ENCODE measurements at regions not wholly inside any gene's neighbourhood (a gene's known extent, or its start where the extent isn't known, plus 50 kb on each side); places are given as distances from the start of the nearest gene placed in this dataset.
"Not testable (repeated sequence)": the region's sequence is repeated elsewhere in the genome, so short reads cannot be mapped to it uniquely, and the experiment has no call there.

DNA sequence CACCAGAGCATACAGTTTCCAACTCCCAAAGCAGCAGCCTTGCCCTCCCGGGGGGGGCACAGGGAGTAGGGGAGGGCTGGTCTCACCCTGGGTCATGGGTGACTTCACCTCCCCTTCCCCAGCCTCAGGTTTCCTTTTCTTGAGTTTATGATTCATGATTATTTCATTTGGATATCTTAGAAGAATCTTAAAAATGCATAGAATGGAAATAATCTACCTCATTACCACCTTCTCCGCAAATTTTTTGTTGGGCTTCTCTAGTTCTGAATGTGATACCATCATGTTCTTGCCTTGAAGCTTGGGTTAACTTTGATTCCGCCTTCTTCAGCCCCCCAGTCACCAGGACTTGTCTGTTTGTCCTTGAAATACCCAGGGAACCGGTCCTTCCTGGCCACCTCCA lies 148.8 kb upstream of the ROPN1 start:
- no peak for DNase-seq

DNA sequence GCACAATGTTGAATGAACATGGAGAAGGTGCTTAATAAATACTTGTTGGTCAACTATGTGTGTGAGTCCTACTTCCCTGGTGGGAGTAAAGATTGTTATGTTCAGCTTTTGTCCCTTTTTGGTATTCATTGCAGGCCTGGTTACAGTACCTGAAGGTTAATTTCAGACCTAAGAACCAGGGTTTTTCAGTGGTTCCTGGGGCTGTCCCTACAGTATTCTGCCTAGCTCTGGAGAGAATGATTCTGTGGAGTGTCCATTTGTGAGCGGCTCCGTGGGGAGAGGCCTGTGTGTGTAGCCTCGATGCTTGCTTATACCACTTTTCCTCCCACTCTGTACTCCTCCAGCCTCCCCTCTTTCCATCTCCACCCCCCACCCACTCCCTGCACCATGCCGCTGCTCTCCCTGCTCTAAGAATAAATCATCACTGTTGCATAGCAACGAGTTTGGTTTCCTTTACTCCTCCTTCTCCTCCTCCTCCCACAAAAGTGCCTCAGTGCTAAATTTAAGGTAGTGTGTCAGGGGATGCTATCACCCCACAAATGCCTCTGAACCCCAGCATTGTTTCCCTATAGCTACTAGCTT lies 150.6 kb upstream of the ROPN1 start:
- DNase-seq: no peak

DNA sequence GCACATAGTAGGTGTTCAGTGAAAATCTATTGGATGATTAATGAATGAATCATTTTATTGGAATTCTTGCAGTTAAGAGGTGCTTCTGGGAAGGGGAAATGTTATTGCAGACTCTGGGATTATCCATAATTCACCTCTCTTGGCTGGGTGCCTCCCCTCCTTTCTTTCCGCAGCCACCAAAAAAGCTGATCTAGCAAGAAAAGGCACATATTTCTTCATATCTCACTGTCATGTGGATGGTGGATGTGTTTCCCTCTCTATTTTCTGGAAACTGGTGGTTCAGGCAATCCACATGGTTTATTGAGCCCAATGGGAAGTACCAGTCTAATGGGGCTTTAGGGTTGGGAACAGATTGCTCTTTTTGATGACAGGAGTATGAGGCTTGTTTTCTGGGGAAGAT lies 151.1 kb upstream of the ROPN1 start:
- DNase-seq: no peak

DNA sequence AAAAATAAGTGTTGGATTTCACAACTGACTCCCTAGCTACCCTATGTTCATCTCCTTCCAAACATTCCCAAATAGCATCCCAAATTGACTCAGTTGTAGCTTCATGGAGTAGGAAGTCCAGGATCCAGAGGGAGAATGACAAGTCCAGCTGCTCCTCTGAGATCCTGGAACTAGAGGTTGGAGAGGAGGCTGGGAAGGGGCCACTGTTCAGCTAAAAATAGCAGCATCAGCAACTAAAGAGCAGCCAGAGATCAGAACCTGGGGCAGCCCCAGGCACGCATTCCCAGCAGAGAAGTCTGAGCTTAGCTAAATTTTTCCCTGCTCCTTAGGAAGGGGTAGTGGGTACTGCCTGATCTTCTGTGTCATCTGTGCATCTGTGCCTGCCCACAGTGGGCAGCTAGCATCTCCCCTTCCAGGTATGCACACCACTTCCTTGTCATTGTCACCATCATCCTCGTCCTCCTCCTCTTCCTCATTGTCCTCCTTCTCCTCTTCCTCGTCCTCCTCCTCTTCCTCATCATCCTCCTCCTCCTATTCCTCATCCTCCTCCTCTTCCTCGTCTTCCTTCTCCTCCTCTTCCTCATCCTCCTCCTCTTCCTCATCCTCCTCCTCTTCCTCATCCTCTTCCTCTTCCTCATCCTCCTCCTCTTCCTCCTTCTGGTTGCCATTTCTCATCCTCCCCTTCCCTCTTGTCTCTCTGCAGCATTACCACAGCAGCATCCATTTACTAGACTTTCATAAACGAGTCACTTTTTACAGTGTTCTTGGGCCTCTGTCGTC lies 152.3 kb upstream of the ROPN1 start:
- no peak for DNase-seq

DNA sequence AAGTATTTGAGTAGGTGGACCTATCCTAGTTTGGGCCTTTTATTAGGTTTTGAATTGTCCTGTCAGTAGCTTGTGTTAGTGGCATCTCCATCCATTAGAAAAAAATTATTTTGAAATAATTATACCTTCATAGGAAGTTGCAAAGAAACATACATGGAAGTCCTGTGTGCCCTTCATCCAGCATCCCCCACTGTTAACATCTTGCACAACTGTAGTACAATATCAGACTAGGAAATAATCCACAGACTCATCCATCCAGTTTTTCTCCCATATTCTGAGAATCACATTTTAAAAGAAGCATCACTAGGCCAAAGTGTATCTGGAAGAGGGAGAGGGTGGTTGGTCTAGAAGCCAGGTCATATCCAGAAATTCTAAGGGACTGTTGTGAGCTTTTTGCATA lies 155.5 kb upstream of the ROPN1 start:
- no peak for DNase-seq

DNA sequence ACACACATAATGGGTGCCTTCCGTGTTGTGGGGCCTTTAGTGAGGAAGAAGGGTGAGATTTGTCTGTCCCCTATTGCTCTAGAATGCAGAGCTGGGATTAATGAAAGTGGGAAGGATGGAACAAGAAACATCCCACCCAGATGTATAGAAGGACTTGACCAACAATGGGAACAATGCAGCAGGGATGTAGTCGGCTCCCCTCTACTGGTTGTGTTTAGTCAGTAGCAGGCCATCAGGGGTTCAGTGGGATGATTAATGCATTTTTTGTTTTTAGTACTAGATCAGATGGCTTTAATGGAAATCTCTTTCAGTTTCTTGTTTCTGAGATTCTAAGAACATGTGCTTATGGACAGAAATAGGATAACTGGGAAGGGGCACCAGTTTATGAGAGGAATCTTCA lies 156.0 kb upstream of the ROPN1 start:
- DNase-seq: no peak

DNA sequence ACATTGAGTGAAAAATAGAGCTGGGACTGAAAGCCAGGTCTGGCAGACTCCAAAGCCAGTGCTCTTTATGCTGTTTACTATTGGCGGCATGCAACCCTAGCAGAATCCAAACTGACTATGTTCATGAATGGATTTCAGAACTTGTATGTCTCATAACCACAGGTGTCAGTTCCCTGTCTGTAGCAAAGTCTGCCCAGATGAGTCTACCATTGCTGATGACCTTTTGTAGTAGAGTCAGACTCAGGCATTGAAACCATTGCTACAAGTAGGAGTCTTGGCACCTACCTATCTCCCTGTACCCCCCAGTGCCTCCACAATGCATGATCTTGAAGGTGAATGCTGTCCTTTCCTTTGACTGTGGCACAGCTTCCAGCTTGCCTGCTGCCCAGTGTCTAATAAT lies 157.2 kb upstream of the ROPN1 start:
- DNase-seq: no peak

DNA sequence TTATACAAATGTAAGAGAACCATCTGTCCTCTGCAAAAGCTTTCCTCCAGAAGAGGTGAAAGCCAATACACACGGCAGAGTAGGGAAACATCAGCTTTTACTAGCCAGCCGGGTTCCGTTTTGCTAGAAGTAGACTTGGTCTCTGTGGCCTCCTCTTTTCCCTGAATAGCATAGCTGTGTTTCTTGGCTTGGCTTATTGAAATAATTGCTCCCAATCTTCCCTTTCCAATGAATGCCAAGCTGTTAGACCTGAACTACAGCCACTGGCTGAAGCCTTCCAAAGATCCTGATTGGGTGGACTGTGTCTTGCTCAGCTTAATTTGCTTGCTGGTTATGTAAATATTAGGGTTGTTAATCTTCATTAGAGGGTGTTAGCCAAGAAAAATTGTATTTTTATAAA lies 157.8 kb upstream of the ROPN1 start:
- DNase-seq: no peak

DNA sequence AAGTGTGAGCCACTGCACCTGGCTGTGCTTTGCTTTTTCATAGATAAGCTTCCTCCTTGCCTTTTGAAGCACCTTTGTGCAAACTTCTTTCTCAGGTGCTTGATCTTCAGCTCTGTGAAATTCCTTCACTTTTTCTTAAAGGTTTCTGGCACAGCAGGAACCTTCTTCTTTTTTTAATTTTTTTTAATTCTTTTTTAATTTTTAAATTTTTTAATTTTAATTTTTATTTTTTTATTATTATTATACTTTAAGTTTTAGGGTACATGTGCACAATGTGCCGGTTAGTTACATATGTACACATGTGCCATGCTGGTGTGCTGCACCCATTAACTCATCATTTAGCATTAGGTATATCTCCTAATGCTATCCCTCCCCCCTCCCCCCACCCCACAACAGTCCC lies 161.0 kb upstream of the ROPN1 start:
- DNase-seq: not testable (repeated sequence)

DNA sequence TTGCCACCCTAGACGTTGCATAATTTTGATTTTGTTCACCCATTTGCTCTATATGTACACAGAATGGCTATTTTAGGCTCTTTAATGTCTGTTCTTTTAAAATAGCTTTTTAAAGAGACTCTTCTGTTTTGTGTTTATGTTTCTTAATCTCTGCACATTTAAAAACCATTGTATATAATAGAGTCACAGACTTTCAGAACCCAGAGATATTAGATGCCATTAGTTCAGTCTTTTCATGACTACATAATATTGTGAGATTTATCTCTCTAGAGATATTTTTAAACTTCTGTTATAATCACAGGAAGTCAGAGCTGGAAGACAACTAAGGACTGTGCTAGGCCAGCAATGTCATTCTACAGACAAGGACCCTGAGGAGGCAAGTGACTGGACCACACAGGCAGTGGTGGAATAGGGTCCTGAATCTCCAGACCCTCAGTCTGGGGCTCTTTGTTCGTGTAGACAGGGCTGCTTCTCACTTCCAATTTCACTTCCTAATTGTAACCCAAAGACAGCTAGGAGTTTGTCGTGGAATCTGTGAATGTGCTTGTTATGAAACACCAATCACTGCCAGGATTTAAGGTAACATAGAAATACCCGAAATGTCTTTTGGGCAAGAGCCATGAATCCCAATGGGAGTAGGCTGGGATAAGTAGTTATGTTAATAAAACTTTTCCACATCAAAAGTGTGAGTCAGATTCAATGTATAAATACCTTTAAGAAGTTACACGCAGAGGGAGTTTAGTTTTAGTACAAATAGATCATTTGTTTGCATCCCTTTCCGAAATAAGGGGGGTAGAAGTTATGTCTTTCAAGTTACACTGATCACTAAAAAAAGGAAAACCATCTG lies 165.2 kb upstream of the ROPN1 start:
- DNase-seq: no peak

DNA sequence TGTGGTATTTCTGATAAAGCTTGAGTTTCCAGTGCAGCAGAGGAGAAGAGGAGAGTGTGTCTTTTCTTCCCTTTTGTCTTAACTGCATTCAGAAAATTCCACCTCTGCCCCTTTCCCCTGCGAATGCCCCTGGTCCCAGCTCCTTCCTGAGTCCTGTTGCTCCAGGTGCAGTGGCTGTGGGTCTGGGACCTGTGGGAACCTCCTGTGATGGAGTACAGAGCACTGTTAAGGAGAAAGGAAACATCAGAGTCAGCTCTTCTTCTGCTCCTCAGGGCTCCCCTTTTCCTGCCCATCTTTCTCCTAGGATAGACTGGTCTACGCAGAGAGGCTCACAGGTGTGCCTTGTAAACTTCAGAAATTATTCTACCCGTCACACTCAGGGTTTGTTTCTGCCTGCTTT lies 165.8 kb upstream of the ROPN1 start:
- no peak for DNase-seq

DNA sequence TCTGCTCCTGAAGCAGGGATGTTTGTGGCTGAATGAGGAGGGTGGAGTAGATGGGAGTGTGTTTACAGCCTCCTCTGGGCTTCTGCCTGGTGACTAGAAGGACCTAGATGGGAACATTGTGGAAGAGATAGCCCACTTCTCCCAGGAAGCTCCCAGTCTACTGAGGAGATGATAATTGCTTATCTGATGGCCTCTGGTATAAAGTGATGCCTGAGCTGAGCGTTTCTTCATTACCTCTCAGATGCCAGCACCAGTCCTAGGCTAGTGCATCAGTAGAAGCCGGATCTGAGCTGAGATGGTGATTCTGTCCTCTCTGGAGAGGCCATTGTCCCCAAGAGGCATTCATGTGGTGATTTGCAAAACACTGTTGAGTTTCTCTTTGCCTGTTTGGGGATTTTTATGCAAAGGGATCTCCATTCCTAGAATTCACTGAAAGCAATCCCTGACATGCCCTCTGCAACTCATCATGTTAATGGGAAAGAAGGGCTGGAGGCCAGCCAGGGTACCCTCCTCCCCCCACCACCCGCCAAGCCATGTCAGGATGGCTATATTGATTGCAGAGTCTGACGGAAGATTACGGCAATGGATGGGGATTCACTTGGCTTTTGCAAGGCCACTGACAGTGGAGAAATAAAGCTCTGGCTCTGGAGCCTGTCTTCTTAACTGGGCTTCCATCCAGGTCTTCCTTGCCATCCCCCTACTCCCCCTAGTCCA lies 166.4 kb upstream of the ROPN1 start:
- DNase-seq: no peak

DNA sequence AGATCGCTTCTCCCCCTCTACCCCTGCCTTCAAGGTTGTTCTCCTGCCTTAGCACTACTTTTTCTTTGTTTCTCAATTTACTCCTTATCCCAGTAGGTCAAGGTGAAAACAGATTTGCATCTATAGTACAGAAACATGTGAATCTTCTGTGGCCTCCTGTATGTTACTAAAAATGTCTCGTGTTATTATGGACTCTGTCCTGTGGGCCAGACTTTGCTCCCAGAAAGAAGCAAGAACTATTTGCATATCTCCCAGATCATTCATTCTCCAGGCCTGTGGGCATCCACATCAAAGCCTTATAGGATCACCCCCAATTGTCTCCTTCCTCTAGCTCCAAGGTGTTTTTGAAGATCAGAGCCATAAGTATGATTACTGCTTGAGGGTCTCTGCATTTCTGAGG lies 169.5 kb upstream of the ROPN1 start:
- DNase-seq: no peak

DNA sequence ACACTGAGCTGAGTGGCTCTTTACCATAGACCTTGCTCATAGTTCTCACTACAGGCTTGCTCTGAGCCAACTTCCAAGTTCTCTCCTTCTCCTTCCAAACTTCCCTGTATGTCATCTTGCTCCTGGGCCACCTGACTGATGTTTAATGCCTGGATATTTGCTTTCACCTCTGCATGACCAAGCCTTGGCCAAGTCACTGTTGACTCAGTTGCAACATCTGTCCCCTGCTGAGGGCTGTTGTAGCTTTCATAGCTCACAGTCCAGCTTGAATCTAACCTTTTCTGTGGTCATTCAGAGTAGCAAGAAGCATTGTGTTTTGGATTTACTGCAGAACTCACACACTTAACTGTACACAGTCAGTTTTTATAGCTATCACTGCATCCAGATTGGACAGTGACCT lies 171.8 kb upstream of the ROPN1 start:
- no peak for DNase-seq

DNA sequence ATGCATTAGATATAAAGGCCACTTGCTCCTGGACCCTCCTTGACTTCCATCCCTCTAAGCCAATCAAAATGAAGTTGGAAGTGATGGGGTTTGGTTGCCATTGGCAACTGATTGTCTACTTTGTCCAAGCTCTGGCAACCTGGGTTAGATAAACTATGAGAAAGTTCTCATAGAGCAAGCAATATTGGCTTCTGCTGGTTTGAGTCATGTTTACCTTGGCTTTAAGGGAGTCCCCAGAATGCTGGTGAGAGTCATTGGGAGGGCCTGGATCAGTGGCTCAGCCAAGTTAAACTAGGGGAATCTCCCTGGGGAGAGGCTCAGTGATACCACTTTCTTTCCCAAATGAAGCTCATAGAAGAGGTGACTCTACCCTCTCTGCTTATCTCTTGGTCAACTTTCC lies 176.3 kb upstream of the ROPN1 start:
- no peak for DNase-seq

DNA sequence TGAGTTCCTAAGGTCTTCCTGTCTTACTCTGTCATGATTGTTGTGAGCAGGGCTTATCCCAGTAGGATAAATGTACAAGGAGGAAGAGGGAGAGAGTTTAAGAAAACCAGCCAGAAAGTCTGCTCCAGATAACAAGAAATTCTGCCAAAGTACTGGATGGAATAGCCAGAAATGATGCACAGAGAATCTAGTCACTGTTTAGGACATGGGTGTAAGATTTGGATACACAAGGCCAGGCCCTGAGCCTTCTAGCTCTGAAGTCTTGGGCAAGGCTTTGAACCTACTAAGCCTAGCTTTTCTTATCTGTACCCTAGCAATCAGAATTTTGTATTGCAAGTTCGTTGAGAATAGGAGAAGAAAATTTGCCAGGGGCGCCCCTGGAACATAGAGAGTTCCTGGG lies 180.4 kb upstream of the ROPN1 start:
- no peak for DNase-seq

DNA sequence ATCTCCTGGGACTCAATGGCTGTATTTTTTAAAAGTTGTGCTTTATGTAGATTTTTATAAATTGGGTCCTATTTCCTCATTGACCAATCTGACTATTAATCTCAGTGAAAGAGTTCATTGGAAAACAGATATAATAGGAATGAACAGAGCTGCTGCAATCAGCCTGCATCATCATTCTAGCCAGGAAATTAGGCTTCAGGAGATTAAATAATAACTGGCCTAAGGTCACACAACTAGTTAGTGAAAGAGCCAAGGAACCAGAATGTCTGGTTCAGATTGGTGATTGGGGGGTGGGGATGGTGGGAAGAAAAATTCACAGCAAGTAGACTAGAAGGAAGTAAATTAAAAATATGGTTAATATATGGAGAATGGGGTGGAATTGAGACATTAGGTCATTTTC lies 180.9 kb upstream of the ROPN1 start:
- no peak for DNase-seq

DNA sequence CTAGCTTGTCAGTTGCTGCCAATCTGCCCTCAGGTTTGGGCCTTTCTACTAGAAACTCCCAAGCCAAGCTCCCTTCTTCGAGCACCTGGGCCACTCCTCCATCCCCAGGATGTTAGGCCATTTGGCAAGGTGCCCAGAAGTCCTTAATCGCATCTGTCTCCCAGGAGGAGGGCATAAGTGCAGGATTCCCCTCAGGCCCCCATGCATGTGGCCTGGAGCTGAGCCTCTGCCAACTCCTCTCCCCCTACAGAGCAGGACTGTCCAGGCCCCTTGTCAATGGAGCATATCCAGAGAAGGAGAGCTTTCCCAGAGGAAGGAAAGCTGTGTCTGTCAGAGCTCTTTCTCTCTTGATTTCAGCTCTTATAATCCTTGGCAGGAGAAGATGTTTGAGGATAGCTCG lies 182.6 kb upstream of the ROPN1 start:
- DNase-seq: no peak

DNA sequence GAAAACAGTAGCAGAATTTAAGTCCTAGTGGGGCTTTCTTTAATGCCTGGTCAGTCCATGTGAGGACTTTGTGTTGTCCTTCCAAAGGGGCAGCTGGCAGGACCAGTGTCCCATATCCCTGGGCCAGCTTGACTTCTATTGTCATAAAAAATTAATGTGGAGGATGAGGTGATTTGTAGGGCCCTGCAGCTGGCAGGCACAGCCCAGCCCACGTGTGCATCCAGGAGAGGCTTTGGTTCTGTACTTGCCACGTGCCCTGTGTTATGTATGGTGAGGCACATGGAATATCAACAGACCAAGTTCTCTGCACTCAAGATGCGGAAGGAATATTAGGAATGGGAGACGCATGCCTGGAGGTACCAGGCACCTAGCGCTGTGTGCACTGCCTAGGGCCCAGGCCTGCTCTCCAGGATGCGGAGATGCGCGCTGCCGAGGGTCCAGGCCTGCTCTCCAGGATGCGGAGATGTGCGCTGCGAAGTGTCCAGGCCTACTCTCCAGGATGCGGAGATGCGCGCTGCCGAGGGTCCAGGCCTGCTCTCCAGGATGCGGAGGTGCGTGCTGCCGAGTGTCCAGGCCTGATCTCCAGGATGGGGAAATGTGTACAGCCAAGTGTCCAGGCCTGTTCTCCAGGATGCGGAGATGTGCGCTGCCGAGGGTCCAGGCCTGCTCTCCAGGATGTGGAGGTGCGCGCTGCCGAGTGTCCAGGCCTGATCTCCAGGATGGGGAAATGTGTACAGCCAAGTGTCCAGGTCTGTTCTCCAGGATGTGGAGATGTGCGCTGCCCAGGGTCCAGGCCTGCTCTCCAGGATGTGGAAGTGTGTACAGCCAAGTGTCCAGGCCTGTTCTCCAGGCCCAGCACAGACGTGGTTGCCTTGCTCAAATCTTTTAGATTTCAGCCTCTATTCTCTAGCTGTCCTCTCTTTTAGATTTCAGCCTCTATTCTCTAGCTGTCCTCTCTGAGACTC lies 183.3 kb upstream of the ROPN1 start:
- no peak for DNase-seq

DNA sequence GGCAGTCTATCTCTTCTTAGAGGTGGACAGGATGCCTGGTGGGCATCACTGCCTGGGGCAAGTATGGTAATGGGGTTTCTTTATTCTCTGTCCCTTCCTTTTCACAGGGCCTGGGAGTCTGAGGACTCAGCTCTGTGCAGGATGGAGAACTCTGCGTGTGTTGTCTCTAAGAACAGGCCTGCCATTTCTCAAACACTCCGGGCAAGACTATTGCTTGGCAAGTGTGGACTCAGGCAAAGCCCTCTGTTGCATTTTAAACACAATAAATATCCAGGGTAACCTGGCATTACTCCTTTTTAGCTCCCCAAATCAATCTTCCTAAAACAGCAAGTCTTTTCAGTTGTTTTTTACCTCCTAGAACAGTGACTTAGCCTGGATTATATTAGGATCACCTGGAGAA lies 185.1 kb upstream of the ROPN1 start:
- DNase-seq: no peak

DNA sequence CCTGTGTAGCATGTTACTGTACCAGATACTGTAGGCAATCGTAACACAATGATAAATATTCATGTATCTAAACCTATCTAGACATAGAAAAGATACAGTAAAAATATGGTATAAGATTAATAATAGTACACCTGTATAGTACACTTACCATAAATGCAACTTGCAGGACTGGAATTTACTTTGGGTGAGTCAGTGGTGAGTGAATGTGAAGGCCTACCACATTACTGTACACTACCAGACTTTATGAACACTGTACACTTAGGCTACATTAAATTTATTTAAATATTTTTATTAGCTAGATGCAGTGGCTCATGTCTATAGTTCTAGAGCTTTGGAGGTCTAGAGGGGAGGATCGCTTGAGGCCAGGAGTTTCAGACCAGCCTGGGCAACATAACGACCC lies 186.6 kb upstream of the ROPN1 start:
- no peak for DNase-seq

DNA sequence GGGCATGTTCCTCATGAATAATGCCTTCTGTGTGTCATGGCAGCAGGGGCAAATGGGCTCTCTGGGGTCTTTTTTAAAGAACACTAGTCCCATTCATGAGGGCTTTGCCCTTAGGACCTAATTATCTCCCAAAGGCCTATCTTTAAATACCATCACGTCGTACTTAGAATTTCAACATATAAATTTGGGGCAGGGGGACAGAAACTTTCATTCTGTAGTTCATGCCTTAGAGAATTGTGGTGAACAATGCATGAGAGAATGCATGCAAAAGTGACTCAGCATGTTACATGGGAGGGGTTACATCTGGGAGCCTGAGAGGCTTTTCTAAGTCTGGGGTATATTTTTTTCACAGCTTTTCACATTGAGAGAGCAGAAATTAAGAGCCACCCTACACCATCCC lies 208.5 kb upstream of the ROPN1 start:
- no peak for DNase-seq
